ENCODE measurements at regions not wholly inside any gene's neighbourhood (a gene's known extent, or its start where the extent isn't known, plus 50 kb on each side); places are given as distances from the start of the nearest gene placed in this dataset.
"Not testable (repeated sequence)": the region's sequence is repeated elsewhere in the genome, so short reads cannot be mapped to it uniquely, and the experiment has no call there.

DNA sequence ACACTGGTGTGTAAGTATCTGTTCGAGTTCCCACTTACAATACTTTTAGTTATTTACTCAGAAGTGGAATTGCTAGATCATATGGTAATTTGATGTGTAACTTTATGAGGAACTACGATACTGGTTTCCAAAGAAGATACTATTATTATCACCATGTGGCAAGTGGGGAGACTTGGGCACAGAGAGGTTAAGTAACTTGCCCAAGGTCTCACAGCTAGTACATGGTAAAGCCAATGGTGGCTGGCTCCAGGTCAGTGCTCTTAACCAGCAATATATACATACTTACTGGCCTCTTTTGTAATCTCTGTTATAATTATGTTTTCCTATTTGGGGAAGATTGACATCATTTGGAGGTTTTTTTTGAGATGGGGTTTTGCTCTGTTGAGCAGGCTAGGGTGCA, 138.9 kb upstream of the HNRNPU start:
- no peaks in the 10 kb centered on the region; the same call in 1 of the 2 replicates for H3K79me2 ChIP-seq (ENCODE audit: insufficient read depth, low read length)
- H3K4me1 ChIP-seq (ENCODE audit: insufficient read depth, low read length) = no peaks in the 10 kb centered on the region
- H2AFZ ChIP-seq (ENCODE audit: low read depth, low read length) = no peak overlapping the region
- H3K36me3 ChIP-seq (ENCODE audit: insufficient read depth, low read length) = no peaks in the 10 kb centered on the region
- ATAC-seq (ENCODE audit: insufficient read depth, low read depth) (no peak), DNase-seq (no peak)
- TF ChIP-seq CTCF (IDR thresholded peaks at IDR 0.05; ENCODE audit: borderline replicate concordance, extremely low read depth, low read length, poor library complexity, severe bottlenecking) (no peak), EZH2 (IDR thresholded peaks at IDR 0.05; ENCODE audit: borderline replicate concordance, low read depth, low read length, severe bottlenecking) (no peak)
- H3K4me3 ChIP-seq (ENCODE audit: low read depth in 1 of 2, low read length in 2 of 2) = no peak overlapping the region
- H3K4me2 ChIP-seq (ENCODE audit: insufficient read depth, low read length) = no peak overlapping the region
- no peaks in the 10 kb centered on the region for H3K9me3 ChIP-seq (ENCODE audit: insufficient read depth, low read length, severe bottlenecking)
- H3K27me3 ChIP-seq (ENCODE audit: insufficient read depth, low read length, poor library complexity) = no peaks in the 10 kb centered on the region
- no peaks in the 10 kb centered on the region for H4K20me1 ChIP-seq (ENCODE audit: insufficient read depth, low read length)
- no peak overlapping the region for H3K27ac ChIP-seq (ENCODE audit: low read length)
- no peak overlapping the region for H3K9ac ChIP-seq (ENCODE audit: low read depth, low read length)

- TF ChIP-seq CTCF (IDR thresholded peaks at IDR 0.05; ENCODE audit: borderline replicate concordance, extremely low read depth, low read length, poor library complexity, severe bottlenecking) (no peak), EZH2 (IDR thresholded peaks at IDR 0.05; ENCODE audit: borderline replicate concordance, low read depth, low read length, severe bottlenecking) (no peak)
- H3K79me2 ChIP-seq (ENCODE audit: insufficient read depth, low read length) = no peaks in the 10 kb centered on the region; the same call in 1 of the 2 replicates
- no peaks in the 10 kb centered on the region for H4K20me1 ChIP-seq (ENCODE audit: insufficient read depth, low read length)
- H3K9me3 ChIP-seq (ENCODE audit: insufficient read depth, low read length, severe bottlenecking) = no peaks in the 10 kb centered on the region
- no peaks in the 10 kb centered on the region for H3K27me3 ChIP-seq (ENCODE audit: insufficient read depth, low read length, poor library complexity)
- H3K4me1 ChIP-seq (ENCODE audit: insufficient read depth, low read length) = no peaks in the 10 kb centered on the region
- ATAC-seq (ENCODE audit: insufficient read depth, low read depth) (no peak), DNase-seq (no peak)
- H2AFZ ChIP-seq (ENCODE audit: low read depth, low read length) = no peak overlapping the region
- H3K9ac ChIP-seq (ENCODE audit: low read depth, low read length) = no peak overlapping the region
- no peak overlapping the region for H3K4me2 ChIP-seq (ENCODE audit: insufficient read depth, low read length)
- no peak overlapping the region for H3K4me3 ChIP-seq (ENCODE audit: low read depth in 1 of 2, low read length in 2 of 2)
- H3K36me3 ChIP-seq (ENCODE audit: insufficient read depth, low read length) = no peaks in the 10 kb centered on the region
- H3K27ac ChIP-seq (ENCODE audit: low read length) = no peak overlapping the region
Measured at GRCh38 chr1:245001252-245001651, 136.9 kb upstream of the HNRNPU start.

DNA sequence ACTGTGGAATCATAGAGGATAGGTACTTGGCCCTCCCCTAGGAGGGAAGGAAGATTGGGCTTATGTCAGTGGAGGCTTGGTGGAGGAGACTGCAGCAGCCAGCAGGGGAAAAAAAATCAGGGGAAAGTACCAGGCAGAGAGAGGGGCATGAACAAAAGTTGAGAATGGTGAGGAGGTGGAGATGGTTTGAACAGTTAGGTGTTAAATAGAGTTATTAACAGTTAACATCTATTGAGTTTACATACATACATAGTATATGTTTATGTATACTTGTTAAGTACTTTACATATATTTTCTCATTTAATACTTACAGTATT, 136.5 kb upstream of the HNRNPU start:
- H3K4me2 ChIP-seq (ENCODE audit: insufficient read depth, low read length) = no peak overlapping the region
- DNase-seq = no peak

GRCh38 chr1:244999644-245000043, 135.3 kb upstream of the HNRNPU start:
- not testable (repeated sequence) for H4K20me1 ChIP-seq (ENCODE audit: insufficient read depth, low read length); H2AFZ ChIP-seq (ENCODE audit: low read depth, low read length); H3K4me2 ChIP-seq (ENCODE audit: insufficient read depth, low read length); H3K27ac ChIP-seq (ENCODE audit: low read length); H3K9me3 ChIP-seq (ENCODE audit: insufficient read depth, low read length, severe bottlenecking); H3K79me2 ChIP-seq (ENCODE audit: insufficient read depth, low read length); H3K27me3 ChIP-seq (ENCODE audit: insufficient read depth, low read length, poor library complexity); ATAC-seq (ENCODE audit: insufficient read depth, low read depth); H3K4me1 ChIP-seq (ENCODE audit: insufficient read depth, low read length); H3K4me3 ChIP-seq (ENCODE audit: low read depth in 1 of 2, low read length in 2 of 2); DNase-seq; H3K9ac ChIP-seq (ENCODE audit: low read depth, low read length); H3K36me3 ChIP-seq (ENCODE audit: insufficient read depth, low read length)

More for the DNA sequence above, 136.5 kb upstream of the HNRNPU start:
- Histone ChIP-seq H3K9ac (ENCODE audit: low read depth, low read length) (no peak overlapping the region), H3K27ac (ENCODE audit: low read length) (no peak overlapping the region), H3K4me3 (ENCODE audit: low read depth in 1 of 2, low read length in 2 of 2) (no peak overlapping the region), H3K36me3 (ENCODE audit: insufficient read depth, low read length) (no peaks in the 10 kb centered on the region), H4K20me1 (ENCODE audit: insufficient read depth, low read length) (no peaks in the 10 kb centered on the region), H3K9me3 (ENCODE audit: insufficient read depth, low read length, severe bottlenecking) (no peaks in the 10 kb centered on the region), H2AFZ (ENCODE audit: low read depth, low read length) (no peak overlapping the region), H3K4me1 (ENCODE audit: insufficient read depth, low read length) (no peaks in the 10 kb centered on the region), H3K27me3 (ENCODE audit: insufficient read depth, low read length, poor library complexity) (no peaks in the 10 kb centered on the region), H3K79me2 (ENCODE audit: insufficient read depth, low read length) (peaks cover 3% of the 10 kb centered on the region; the same call in 1 of the 2 replicates)
- ATAC-seq (ENCODE audit: insufficient read depth, low read depth) = 0 out of 3 replicates have a peak, but pooled peaks have one; percentile 24
- TF ChIP-seq EZH2 (IDR thresholded peaks at IDR 0.05; ENCODE audit: borderline replicate concordance, low read depth, low read length, severe bottlenecking) (no peak), CTCF (IDR thresholded peaks at IDR 0.05; ENCODE audit: borderline replicate concordance, extremely low read depth, low read length, poor library complexity, severe bottlenecking) (no peak)
